NCI-H526 (cell line): ENCODE measurements at regions not wholly inside any gene's neighbourhood (a gene's known extent, or its start where the extent isn't known, plus 50 kb on each side); places are given as distances from the start of the nearest gene placed in this dataset.
"Not testable (repeated sequence)": the region's sequence is repeated elsewhere in the genome, so short reads cannot be mapped to it uniquely, and the experiment has no call there.

Source experiments
- DNase-seq, 2 experiments: peaks; one replicate each; lab custom pipeline; 2025; lab: John Stamatoyannopoulos, UW

GRCh38 chr11:56876621-56877275 lies 112.0 kb upstream of the OR5AK2 start:
- DNase-seq: no peak

- no peak for DNase-seq
These were observed 106.7 kb upstream of the OR9G4 start for GRCh38 chr11:56855217-56855616.

GRCh38 chr11:56852131-56852530 lies 103.6 kb upstream of the OR9G4 start:
- DNase-seq: no peak

GRCh38 chr11:56849852-56850251 lies 101.4 kb upstream of the OR9G4 start:
- no peak for DNase-seq

- DNase-seq: no peak
These were observed 100.8 kb upstream of the OR9G4 start for GRCh38 chr11:56849250-56849649.

- peak in 1 of 2 experiments; percentile 48 for DNase-seq
These were observed 99.8 kb upstream of the OR9G4 start for GRCh38 chr11:56848141-56848809.

- no peak for DNase-seq
These were observed 98.4 kb upstream of the OR9G4 start for GRCh38 chr11:56846631-56847576.

- DNase-seq: no peak
These were observed 96.7 kb upstream of the OR9G4 start for GRCh38 chr11:56845121-56845732.

- no peak for DNase-seq
These were observed 95.3 kb upstream of the OR9G4 start for GRCh38 chr11:56843816-56844215.

GRCh38 chr11:56842814-56843794 lies 94.6 kb upstream of the OR9G4 start:
- no peak for DNase-seq

GRCh38 chr11:56841210-56841810 lies 92.8 kb upstream of the OR9G4 start:
- peak in 1 of 2 experiments; percentile 78 for DNase-seq

- not testable (repeated sequence) for DNase-seq
These were observed 78.9 kb upstream of the OR9G4 start for GRCh38 chr11:56827357-56827756.

GRCh38 chr11:56819916-56820315 lies 71.4 kb upstream of the OR9G4 start:
- no peak for DNase-seq

GRCh38 chr11:56817661-56818060 lies 69.2 kb upstream of the OR9G4 start:
- no peak for DNase-seq

- no peak for DNase-seq
These were observed 67.8 kb upstream of the OR9G4 start for GRCh38 chr11:56816259-56816658.

GRCh38 chr11:56808326-56808725 lies 59.8 kb upstream of the OR9G4 start:
- DNase-seq: no peak

GRCh38 chr11:56799691-56800210 lies 51.3 kb upstream of the OR9G4 start:
- DNase-seq: no peak
